ENCODE measurements at regions not wholly inside any gene's neighbourhood (a gene's known extent, or its start where the extent isn't known, plus 50 kb on each side); places are given as distances from the start of the nearest gene placed in this dataset.

- no peak overlapping the region for H2BK12ac ChIP-seq (ENCODE audit: low read length)
- WGBS (ENCODE audit: extremely low coverage, insufficient coverage, insufficient read length): no CpG with 5 or more reads among the region's 3 CpGs
Measured at GRCh38 chr3:96169111-96169766, 645.2 kb upstream of the EPHA6 start.

DNA sequence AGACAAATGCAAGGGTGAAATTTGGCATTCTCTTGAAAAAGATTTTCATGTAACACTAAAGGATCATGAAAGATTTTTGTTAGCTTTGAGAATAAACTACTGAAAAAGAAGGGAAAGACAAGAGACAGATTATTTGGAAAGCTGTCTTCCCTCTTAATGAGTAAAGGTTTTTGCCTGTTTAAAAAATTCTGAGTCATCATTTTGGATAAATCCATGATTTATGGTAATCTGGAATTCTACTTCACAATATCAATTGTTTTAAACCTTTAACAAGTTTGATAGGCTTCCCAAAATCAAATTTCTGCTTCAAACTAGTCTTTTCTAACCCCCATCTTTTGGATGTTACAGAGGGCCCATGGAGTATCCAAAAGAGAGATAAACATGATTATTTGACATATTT, 641.5 kb upstream of the EPHA6 start:
- Histone ChIP-seq H4K91ac (ENCODE audit: low read depth, low read length) (no peak overlapping the region), H3K27ac (ENCODE audit: low read depth, low read length) (no peak overlapping the region), H4K8ac (ENCODE audit: low read depth, low read length) (no peak overlapping the region), H2BK5ac (ENCODE audit: low read depth, low read length, poor library complexity) (no peak overlapping the region), H3K4me1 (ENCODE audit: control insufficient read depth in 1 of 2, insufficient read depth in 2 of 2, low read length in 2 of 2) (no peaks in the 10 kb centered on the region), H3K18ac (ENCODE audit: low read length) (no peak overlapping the region), H3K4me2 (ENCODE audit: low read length) (no peak overlapping the region), H3K79me1 (ENCODE audit: low read length) (no peaks in the 10 kb centered on the region), H2BK120ac (ENCODE audit: insufficient read depth, low read length, poor library complexity) (no peak overlapping the region), H3K14ac (ENCODE audit: low read length) (no peak overlapping the region), H2AFZ (ENCODE audit: insufficient read depth, low read length, poor library complexity) (no peak overlapping the region), H3K4me3 (ENCODE audit: low read depth, low read length) (no peak overlapping the region), H4K12ac (ENCODE audit: low read depth, low read length) (no peak overlapping the region), H3K9ac (ENCODE audit: low read length) (no peak overlapping the region), H3K27me3 (ENCODE audit: insufficient read depth, low read length) (no peaks in the 10 kb centered on the region), H3K9me3 (ENCODE audit: insufficient read depth, low read depth, low read length) (no peaks in the 10 kb centered on the region), H2AK5ac (ENCODE audit: low read length) (no peak overlapping the region), H3K36me3 (ENCODE audit: control insufficient read depth in 1 of 2, insufficient read depth in 2 of 2, low read length in 2 of 2) (peaks cover 0 to 2% of the 10 kb centered on the region in 2 experiments), H2BK12ac (ENCODE audit: low read length) (no peak overlapping the region), H3K23ac (ENCODE audit: low read length) (no peak overlapping the region), H3K4ac (ENCODE audit: low read depth, low read length) (no peak overlapping the region), H3K79me2 (ENCODE audit: control insufficient read depth, insufficient read depth, low read length, poor library complexity) (no peaks in the 10 kb centered on the region)
- no peak for DNase-seq

More at GRCh38 chr3:96169111-96169766, 645.2 kb upstream of the EPHA6 start:
- no peak overlapping the region for H3K4ac ChIP-seq (ENCODE audit: low read depth, low read length)
- H3K4me1 ChIP-seq (ENCODE audit: control insufficient read depth in 1 of 2, insufficient read depth in 2 of 2, low read length in 2 of 2): no peaks in the 10 kb centered on the region
- H2AFZ ChIP-seq (ENCODE audit: insufficient read depth, low read length, poor library complexity): no peak overlapping the region
- no peak overlapping the region for H4K8ac ChIP-seq (ENCODE audit: low read depth, low read length)
- H3K23ac ChIP-seq (ENCODE audit: low read length): no peak overlapping the region
- no peak overlapping the region for H2AK5ac ChIP-seq (ENCODE audit: low read length)
- H2BK120ac ChIP-seq (ENCODE audit: insufficient read depth, low read length, poor library complexity): no peak overlapping the region
- no peak overlapping the region for H3K27ac ChIP-seq (ENCODE audit: low read depth, low read length)
- H3K4me3 ChIP-seq (ENCODE audit: low read depth, low read length): no peak overlapping the region
- H2BK5ac ChIP-seq (ENCODE audit: low read depth, low read length, poor library complexity): no peak overlapping the region
- H4K91ac ChIP-seq (ENCODE audit: low read depth, low read length): no peak overlapping the region
- no peak overlapping the region for H3K18ac ChIP-seq (ENCODE audit: low read length)
- DNase-seq: no peak
- no peaks in the 10 kb centered on the region for H3K9me3 ChIP-seq (ENCODE audit: insufficient read depth, low read depth, low read length)
- no peak overlapping the region for H3K14ac ChIP-seq (ENCODE audit: low read length)
- no peaks in the 10 kb centered on the region for H3K79me2 ChIP-seq (ENCODE audit: control insufficient read depth, insufficient read depth, low read length, poor library complexity)
- no peak overlapping the region for H4K12ac ChIP-seq (ENCODE audit: low read depth, low read length)
- no peak overlapping the region for H3K9ac ChIP-seq (ENCODE audit: low read length)
- no peak overlapping the region for H3K4me2 ChIP-seq (ENCODE audit: low read length)
- no peaks in the 10 kb centered on the region for H3K27me3 ChIP-seq (ENCODE audit: insufficient read depth, low read length)
- H3K79me1 ChIP-seq (ENCODE audit: low read length): no peaks in the 10 kb centered on the region
- peaks cover 0 to 2% of the 10 kb centered on the region in 2 experiments for H3K36me3 ChIP-seq (ENCODE audit: control insufficient read depth in 1 of 2, insufficient read depth in 2 of 2, low read length in 2 of 2)

GRCh38 chr3:96175500-96175899, 638.9 kb upstream of the EPHA6 start:
- no CpG with 5 or more reads among the region's 6 CpGs for WGBS (ENCODE audit: extremely low coverage, insufficient coverage, insufficient read length)
- DNase-seq: no peak
- no peak overlapping the region for H2BK120ac ChIP-seq (ENCODE audit: insufficient read depth, low read length, poor library complexity)
- no peaks in the 10 kb centered on the region for H3K79me2 ChIP-seq (ENCODE audit: control insufficient read depth, insufficient read depth, low read length, poor library complexity)
- no peak overlapping the region for H3K23ac ChIP-seq (ENCODE audit: low read length)
- H3K27me3 ChIP-seq (ENCODE audit: insufficient read depth, low read length): no peaks in the 10 kb centered on the region
- no peak overlapping the region for H2BK5ac ChIP-seq (ENCODE audit: low read depth, low read length, poor library complexity)
- H4K8ac ChIP-seq (ENCODE audit: low read depth, low read length): no peak overlapping the region
- no peak overlapping the region for H3K4ac ChIP-seq (ENCODE audit: low read depth, low read length)
- no peaks in the 10 kb centered on the region for H3K36me3 ChIP-seq (ENCODE audit: control insufficient read depth in 1 of 2, insufficient read depth in 2 of 2, low read length in 2 of 2)
- no peak overlapping the region for H4K91ac ChIP-seq (ENCODE audit: low read depth, low read length)
- no peak overlapping the region for H3K27ac ChIP-seq (ENCODE audit: low read depth, low read length)
- no peaks in the 10 kb centered on the region for H3K4me1 ChIP-seq (ENCODE audit: control insufficient read depth in 1 of 2, insufficient read depth in 2 of 2, low read length in 2 of 2)
- H3K9me3 ChIP-seq (ENCODE audit: insufficient read depth, low read depth, low read length): no peaks in the 10 kb centered on the region
- H2AFZ ChIP-seq (ENCODE audit: insufficient read depth, low read length, poor library complexity): no peak overlapping the region
- H3K4me2 ChIP-seq (ENCODE audit: low read length): no peak overlapping the region
- no peak overlapping the region for H3K14ac ChIP-seq (ENCODE audit: low read length)
- H3K79me1 ChIP-seq (ENCODE audit: low read length): no peaks in the 10 kb centered on the region
- no peak overlapping the region for H2BK12ac ChIP-seq (ENCODE audit: low read length)
- no peak overlapping the region for H3K4me3 ChIP-seq (ENCODE audit: low read depth, low read length)
- H3K9ac ChIP-seq (ENCODE audit: low read length): no peak overlapping the region
- H3K18ac ChIP-seq (ENCODE audit: low read length): no peak overlapping the region
- H2AK5ac ChIP-seq (ENCODE audit: low read length): no peak overlapping the region
- H4K12ac ChIP-seq (ENCODE audit: low read depth, low read length): no peak overlapping the region

DNA sequence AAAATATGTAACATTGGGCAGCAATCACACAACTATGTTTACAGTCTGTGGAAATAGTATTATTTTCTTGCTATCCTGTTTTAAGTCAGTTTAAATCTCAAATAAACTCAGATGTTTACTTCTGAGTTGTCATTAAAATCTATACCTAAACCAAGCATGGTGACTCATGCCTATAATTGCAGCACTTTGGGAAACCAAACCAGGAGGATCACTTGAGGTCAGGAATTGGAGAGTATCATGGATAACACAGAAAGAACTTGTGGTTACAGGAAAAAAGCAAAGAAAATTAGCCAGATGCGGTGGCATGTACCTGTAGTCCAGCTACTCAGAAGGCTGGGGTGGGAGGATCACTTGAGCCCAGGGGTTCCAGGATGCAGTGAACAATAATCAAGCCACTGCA, 631.6 kb upstream of the EPHA6 start:
- WGBS (ENCODE audit: extremely low coverage, insufficient coverage, insufficient read length): no CpG with 5 or more reads among the region's 1 CpG

More for the DNA sequence above, 631.6 kb upstream of the EPHA6 start:
- Histone ChIP-seq H3K23ac (ENCODE audit: low read length) (no peak overlapping the region), H3K4ac (ENCODE audit: low read depth, low read length) (no peak overlapping the region), H3K4me2 (ENCODE audit: low read length) (no peak overlapping the region), H3K14ac (ENCODE audit: low read length) (no peak overlapping the region), H2AK5ac (ENCODE audit: low read length) (no peak overlapping the region), H2AFZ (ENCODE audit: insufficient read depth, low read length, poor library complexity) (no peak overlapping the region), H3K36me3 (ENCODE audit: control insufficient read depth in 1 of 2, insufficient read depth in 2 of 2, low read length in 2 of 2) (no peaks in the 10 kb centered on the region), H4K12ac (ENCODE audit: low read depth, low read length) (no peak overlapping the region), H3K4me3 (ENCODE audit: low read depth, low read length) (no peak overlapping the region), H4K8ac (ENCODE audit: low read depth, low read length) (no peak overlapping the region), H2BK5ac (ENCODE audit: low read depth, low read length, poor library complexity) (no peak overlapping the region), H3K9me3 (ENCODE audit: insufficient read depth, low read depth, low read length) (no peaks in the 10 kb centered on the region), H3K18ac (ENCODE audit: low read length) (no peak overlapping the region), H3K27me3 (ENCODE audit: insufficient read depth, low read length) (no peaks in the 10 kb centered on the region), H4K91ac (ENCODE audit: low read depth, low read length) (no peak overlapping the region), H3K79me2 (ENCODE audit: control insufficient read depth, insufficient read depth, low read length, poor library complexity) (no peaks in the 10 kb centered on the region), H3K9ac (ENCODE audit: low read length) (no peak overlapping the region), H3K4me1 (ENCODE audit: control insufficient read depth in 1 of 2, insufficient read depth in 2 of 2, low read length in 2 of 2) (no peaks in the 10 kb centered on the region), H2BK12ac (ENCODE audit: low read length) (no peak overlapping the region), H2BK120ac (ENCODE audit: insufficient read depth, low read length, poor library complexity) (no peak overlapping the region), H3K27ac (ENCODE audit: low read depth, low read length) (no peak overlapping the region), H3K79me1 (ENCODE audit: low read length) (no peaks in the 10 kb centered on the region)
- DNase-seq: no peak

All from trophoblast cell (in vitro differentiated cells and primary cell).